ENCODE measurements at regions not wholly inside any gene's neighbourhood (a gene's known extent, or its start where the extent isn't known, plus 50 kb on each side); places are given as distances from the start of the nearest gene placed in this dataset.

GRCh38 chr5:112084149-112084548 lies 327.2 kb upstream of the NREP start:
- TF ChIP-seq CTCF (conservative IDR thresholded peaks at IDR 0.05 in 1 of 2, IDR thresholded peaks at IDR 0.05 in 1 of 2; ENCODE audit: extremely low read depth in 1 of 2, insufficient read depth in 1 of 2, low read depth in 1 of 2, low read length in 2 of 2) = no peak
- TF ChIP-seq EZH2 (IDR thresholded peaks at IDR 0.05; ENCODE audit: borderline replicate concordance, low read length) = no peak
